Prostate gland (tissue), 2 donors: ENCODE measurements at regions not wholly inside any gene's neighbourhood (a gene's known extent, or its start where the extent isn't known, plus 50 kb on each side); places are given as distances from the start of the nearest gene placed in this dataset.

ENCODE experiments used
- POLR2A ChIP-seq: fragments of 450-650 bp; IDR thresholded peaks from one replicate; pipeline ENCODE4 v1.6.1; 2016; ENCODE audit warnings: antibody characterized with exemption, mild to moderate bottlenecking
- TF ChIP-seq, protein P1 (sequence below), 4 experiments: fragments of 200-600 bp in 2 of 4; fragments of 450-650 bp in 2 of 4; sonication (generic) in 2 of 4; IDR thresholded peaks; 1 replicate in 3 of 4; 2 replicates in 1 of 4; pipeline ENCODE4 v1.5.1; 2016 to 2019; ENCODE audit warnings: antibody characterized with exemption in 4 of 4, mild to moderate bottlenecking in 2 of 4, moderate library complexity in 2 of 4

DNA sequence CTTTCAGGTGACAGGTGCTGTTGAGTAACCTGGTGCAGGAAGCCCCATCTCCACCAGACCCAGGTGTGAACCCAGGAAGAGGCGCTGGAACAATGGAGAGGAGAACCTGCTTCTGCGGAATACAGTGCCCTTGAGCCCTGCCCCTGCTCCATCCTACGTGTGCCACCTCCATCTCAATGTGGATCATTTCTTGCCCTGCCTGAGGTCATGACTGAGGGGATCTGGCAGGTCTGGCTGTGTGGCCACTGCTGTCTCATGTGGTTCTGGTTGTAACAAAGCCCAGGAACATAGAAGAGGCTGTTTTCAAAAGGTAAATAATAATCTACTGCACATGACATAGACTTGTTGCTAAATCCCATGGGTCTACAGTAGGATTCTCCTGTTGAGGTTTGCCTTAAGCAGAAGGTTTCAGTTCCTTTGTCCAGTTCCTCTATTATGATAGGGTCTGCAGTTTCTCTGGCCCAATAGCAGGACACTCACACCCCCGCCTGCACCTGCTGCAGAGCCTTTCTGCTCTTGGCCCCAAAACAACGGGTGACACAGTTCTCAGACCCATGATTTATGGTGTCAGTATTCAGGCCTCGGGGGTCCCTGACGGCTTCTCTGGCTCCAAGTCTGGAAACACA, 113.5 kb upstream of the IGLL5 start:
- TF ChIP-seq, protein P1, sequence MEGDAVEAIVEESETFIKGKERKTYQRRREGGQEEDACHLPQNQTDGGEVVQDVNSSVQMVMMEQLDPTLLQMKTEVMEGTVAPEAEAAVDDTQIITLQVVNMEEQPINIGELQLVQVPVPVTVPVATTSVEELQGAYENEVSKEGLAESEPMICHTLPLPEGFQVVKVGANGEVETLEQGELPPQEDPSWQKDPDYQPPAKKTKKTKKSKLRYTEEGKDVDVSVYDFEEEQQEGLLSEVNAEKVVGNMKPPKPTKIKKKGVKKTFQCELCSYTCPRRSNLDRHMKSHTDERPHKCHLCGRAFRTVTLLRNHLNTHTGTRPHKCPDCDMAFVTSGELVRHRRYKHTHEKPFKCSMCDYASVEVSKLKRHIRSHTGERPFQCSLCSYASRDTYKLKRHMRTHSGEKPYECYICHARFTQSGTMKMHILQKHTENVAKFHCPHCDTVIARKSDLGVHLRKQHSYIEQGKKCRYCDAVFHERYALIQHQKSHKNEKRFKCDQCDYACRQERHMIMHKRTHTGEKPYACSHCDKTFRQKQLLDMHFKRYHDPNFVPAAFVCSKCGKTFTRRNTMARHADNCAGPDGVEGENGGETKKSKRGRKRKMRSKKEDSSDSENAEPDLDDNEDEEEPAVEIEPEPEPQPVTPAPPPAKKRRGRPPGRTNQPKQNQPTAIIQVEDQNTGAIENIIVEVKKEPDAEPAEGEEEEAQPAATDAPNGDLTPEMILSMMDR (IDR thresholded peaks at IDR 0.05) = no peak
- no peak for TF ChIP-seq POLR2A
